ENCODE measurements at regions not wholly inside any gene's neighbourhood (a gene's known extent, or its start where the extent isn't known, plus 50 kb on each side); places are given as distances from the start of the nearest gene placed in this dataset.
"Not testable (repeated sequence)": the region's sequence is repeated elsewhere in the genome, so short reads cannot be mapped to it uniquely, and the experiment has no call there.

DNA sequence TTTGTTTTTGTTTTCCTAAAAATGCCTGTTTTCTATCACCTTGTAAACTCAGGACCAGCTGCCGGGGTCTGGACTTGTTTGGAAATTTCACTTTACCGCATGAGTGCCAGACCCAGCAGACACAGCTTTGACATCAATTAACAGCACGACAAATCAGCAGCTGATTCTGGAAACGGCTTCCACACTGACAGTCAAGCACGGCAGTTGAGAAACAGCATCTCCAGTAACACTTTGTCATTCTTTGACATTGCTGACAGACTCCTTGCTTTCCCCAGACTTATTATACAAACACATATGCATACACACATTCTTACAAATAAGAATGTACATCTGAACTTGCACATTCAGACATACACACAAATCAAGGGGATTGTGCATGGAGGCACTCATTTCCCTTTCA lies 1017.6 kb upstream of the HS3ST1 start:
- Histone ChIP-seq H3K9me3 (peaks cover 2 to 10% (median 3%) of the 10 kb centered on the region in 4 donors), H3K4me1 (no peaks in the 10 kb centered on the region), H3K4me3 (no peak overlapping the region), H3K27me3 (no peaks in the 10 kb centered on the region), H3K36me3 (no peaks in the 10 kb centered on the region), H3K27ac (no peak overlapping the region)
- TF ChIP-seq POLR2AphosphoS5 (IDR thresholded peaks at IDR 0.05) (no peak), EP300 (IDR thresholded peaks at IDR 0.05) (no peak), POLR2A (IDR thresholded peaks at IDR 0.05) (no peak)
- TF ChIP-seq, protein P1, sequence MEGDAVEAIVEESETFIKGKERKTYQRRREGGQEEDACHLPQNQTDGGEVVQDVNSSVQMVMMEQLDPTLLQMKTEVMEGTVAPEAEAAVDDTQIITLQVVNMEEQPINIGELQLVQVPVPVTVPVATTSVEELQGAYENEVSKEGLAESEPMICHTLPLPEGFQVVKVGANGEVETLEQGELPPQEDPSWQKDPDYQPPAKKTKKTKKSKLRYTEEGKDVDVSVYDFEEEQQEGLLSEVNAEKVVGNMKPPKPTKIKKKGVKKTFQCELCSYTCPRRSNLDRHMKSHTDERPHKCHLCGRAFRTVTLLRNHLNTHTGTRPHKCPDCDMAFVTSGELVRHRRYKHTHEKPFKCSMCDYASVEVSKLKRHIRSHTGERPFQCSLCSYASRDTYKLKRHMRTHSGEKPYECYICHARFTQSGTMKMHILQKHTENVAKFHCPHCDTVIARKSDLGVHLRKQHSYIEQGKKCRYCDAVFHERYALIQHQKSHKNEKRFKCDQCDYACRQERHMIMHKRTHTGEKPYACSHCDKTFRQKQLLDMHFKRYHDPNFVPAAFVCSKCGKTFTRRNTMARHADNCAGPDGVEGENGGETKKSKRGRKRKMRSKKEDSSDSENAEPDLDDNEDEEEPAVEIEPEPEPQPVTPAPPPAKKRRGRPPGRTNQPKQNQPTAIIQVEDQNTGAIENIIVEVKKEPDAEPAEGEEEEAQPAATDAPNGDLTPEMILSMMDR (IDR thresholded peaks at IDR 0.05) = no peak
- ATAC-seq (ENCODE audit: low FRiP score in 2 of 2) = no peak
- DNase-seq = no peak
- 49 to 60% methylated on average over 5 of the region's 5 CpGs for WGBS, 2 donors

DNA sequence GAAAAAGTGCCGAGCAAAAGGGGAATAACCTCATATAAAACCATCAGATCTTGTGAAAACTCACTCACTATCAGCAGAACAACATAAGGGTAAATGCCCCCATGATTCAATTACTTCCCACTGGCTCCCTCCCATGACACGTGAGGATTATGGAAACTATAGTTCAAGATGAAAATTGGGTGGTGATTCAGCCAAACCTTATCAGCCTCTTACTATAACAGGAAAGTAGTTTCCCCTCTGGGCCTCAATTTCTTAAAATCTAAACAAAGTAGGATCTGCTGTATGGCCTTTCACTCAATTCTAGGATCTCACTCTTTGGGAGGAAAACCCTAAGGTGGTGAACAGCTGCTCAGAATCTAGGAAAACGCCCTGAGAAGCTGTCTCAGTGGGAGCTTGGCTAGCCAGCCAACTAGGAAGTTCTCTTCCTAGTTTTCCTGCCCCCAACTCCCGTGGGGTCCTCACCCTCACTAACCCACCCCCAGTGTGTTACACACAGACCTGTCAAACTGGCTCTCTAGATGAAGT lies 1017.1 kb upstream of the HS3ST1 start:
- 47 to 53% methylated on average over 4 of the region's 4 CpGs for WGBS, 2 donors
- no peaks in the 10 kb centered on the region for H3K4me1 ChIP-seq
- H3K9me3 ChIP-seq = peaks cover 0 to 6% (median 1%) of the 10 kb centered on the region in 4 donors
- no peak overlapping the region for H3K27ac ChIP-seq
- TF ChIP-seq POLR2AphosphoS5 (IDR thresholded peaks at IDR 0.05) = no peak
- no peak for TF ChIP-seq POLR2A (IDR thresholded peaks at IDR 0.05)
- TF ChIP-seq, protein P1 (IDR thresholded peaks at IDR 0.05) = no peak
- no peak for TF ChIP-seq EP300 (IDR thresholded peaks at IDR 0.05)
- no peak overlapping the region for H3K4me3 ChIP-seq
- ATAC-seq (ENCODE audit: low FRiP score in 2 of 2) (no peak), DNase-seq (no peak)
- no peaks in the 10 kb centered on the region for H3K36me3 ChIP-seq
- H3K27me3 ChIP-seq = no peaks in the 10 kb centered on the region

DNA sequence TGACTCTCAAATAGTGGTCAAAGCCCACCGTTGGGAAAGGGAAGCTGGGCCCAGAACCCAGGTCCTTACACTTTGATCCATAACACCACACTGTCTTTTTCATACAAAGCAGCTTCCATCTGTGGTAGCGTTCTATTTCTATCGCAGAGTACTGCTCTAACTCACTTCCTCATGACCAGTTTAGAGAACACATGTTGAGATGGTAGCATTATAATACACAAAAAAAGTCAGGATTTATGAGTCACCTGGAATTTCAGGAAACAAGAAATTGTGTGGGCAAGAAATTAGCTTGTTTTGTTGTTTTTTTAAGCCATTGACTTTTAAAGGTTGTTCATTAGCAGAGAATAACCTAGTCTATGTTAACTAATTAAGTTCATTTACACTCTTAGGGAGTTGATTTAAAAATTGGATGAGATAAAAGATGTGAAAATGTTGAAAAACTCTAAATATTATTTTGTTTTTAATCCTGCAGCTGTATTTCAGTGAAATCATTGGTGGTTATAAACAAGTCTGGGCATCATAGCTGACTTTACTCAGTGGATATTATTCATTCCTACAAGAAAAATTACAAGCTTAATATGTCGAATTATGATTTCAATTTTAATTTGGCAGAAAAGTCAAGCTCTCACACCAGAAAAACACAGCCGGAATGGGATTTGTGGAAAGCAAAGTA lies 1011.1 kb upstream of the HS3ST1 start:
- Histone ChIP-seq H3K4me1 (no peaks in the 10 kb centered on the region), H3K27me3 (no peaks in the 10 kb centered on the region), H3K27ac (no peak overlapping the region), H3K9me3 (no peaks in the 10 kb centered on the region), H3K4me3 (no peak overlapping the region), H3K36me3 (no peaks in the 10 kb centered on the region)
- no peak for TF ChIP-seq EP300 (IDR thresholded peaks at IDR 0.05)
- TF ChIP-seq POLR2AphosphoS5 (IDR thresholded peaks at IDR 0.05) = no peak
- TF ChIP-seq, protein P1 (IDR thresholded peaks at IDR 0.05) = no peak
- TF ChIP-seq POLR2A (IDR thresholded peaks at IDR 0.05) = no peak
- DNase-seq (no peak), ATAC-seq (ENCODE audit: low FRiP score in 2 of 2) (no peak)
- WGBS, 2 donors = 69 to 71% methylated on average over 5 of the region's 5 CpGs

DNA sequence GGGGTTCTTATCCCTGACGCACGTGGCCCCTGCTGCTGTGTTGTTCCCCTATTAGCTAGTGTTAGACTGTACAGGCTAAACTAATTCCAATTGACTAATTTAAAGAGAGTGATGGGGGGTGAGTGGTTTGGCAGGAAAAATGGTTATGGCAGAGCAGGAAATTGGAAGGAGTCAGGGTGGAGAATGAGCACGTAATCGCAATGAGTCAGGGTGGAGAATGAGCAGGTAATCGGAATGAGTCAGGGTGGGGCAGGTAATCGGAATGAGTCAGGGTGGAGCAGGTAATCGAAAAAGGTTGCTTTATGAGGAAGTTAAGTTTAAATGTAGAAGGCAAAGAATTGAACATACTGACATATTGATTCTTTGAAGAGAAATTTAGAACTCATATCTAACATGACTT lies 1002.6 kb upstream of the HS3ST1 start:
- not testable (repeated sequence) for ATAC-seq (ENCODE audit: low FRiP score in 2 of 2); H3K4me3 ChIP-seq; DNase-seq; H3K27me3 ChIP-seq; H3K9me3 ChIP-seq; H3K4me1 ChIP-seq; H3K27ac ChIP-seq; H3K36me3 ChIP-seq
- 90 to 93% methylated on average over 7 of the region's 7 CpGs for WGBS, 2 donors

DNA sequence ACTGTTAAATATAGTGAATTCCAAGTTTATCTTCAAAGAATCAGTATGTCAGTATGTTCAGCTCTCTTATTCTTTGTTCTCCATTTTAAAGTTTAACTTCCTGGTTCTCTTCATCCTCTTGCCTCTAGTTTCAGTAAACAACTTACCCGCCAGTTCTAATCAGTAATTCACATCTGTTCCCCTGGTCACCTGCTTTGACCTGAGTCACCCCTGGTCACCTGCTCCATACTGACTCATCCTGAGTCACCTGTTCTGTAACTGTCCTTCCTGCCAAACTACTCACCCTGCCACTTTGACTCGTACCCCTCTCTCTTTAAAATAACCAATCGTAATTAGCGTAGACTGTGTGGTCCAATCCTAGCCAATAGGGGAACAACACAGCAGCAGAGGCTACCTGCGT lies 992.7 kb upstream of the HS3ST1 start:
- Histone ChIP-seq H3K9me3 (no peaks in the 10 kb centered on the region), H3K36me3 (no peaks in the 10 kb centered on the region), H3K27me3 (no peaks in the 10 kb centered on the region), H3K27ac (no peak overlapping the region), H3K4me1 (no peaks in the 10 kb centered on the region), H3K4me3 (no peak overlapping the region)
- DNase-seq = no peak
- ATAC-seq (ENCODE audit: low FRiP score in 2 of 2) = no peak
- TF ChIP-seq POLR2AphosphoS5 (IDR thresholded peaks at IDR 0.05) (no peak), POLR2A (IDR thresholded peaks at IDR 0.05) (no peak), EP300 (IDR thresholded peaks at IDR 0.05) (no peak)
- TF ChIP-seq, protein P1 (IDR thresholded peaks at IDR 0.05) = no peak
- WGBS, 2 donors = 86 to 92% methylated on average over 5 of the region's 5 CpGs
